Heart left ventricle (tissue), 13 donors: ENCODE measurements at regions not wholly inside any gene's neighbourhood (a gene's known extent, or its start where the extent isn't known, plus 50 kb on each side); places are given as distances from the start of the nearest gene placed in this dataset.

Source experiments
- CTCF ChIP-seq, 12 donors: fragments of 200-600 bp; sonication (generic) in 4 of 12; IDR thresholded peaks; one replicate each; pipeline versions ENCODE4 v1.5.0 to v1.8.0; 2018 to 2022; ENCODE audit warnings: antibody characterized with exemption in 12 of 12, mild to moderate bottlenecking in 5 of 12
- POLR2A ChIP-seq, 2 donors: fragments of 450-650 bp; IDR thresholded peaks; one replicate each; pipeline ENCODE4 v1.6.1; 2017; ENCODE audit warnings: antibody characterized with exemption in 2 of 2, mild to moderate bottlenecking in 2 of 2, moderate library complexity in 2 of 2
- donor health status: ischemic (EF 13 %, LVEDD 7.1; RV severe dilation, severe dysfunction).
- donor health status: DM: no; HTN: yes; CAD: no.
- donor health status: DM: no; HTN: no; CAD: no.
- donor health status: ischemic (EF 25% LVEDD 6.9; RV normal size, moderate dysfunction).
- donor health status: ischemic (EF 25% LVEDD 5.7; RV mildly dilated, moderate dysfunction).
- donor health status: ischemic (EF 35%, LVEDD 5.7; RV mildly dilated, moderate dysfunction).
- donor health status: nonischemic (EF 11% LVEDD 7.7; RV severe dilation, severe dysfunction).
- donor health status: DM: yes; HTN: yes; CAD: no.
- donor health status: PGD.
- donor health status: ischemic (EF 29% LVEDD 5.4; RV normal size, mild dysfunction).
- donor health status: nonischemic (EF 23%, LVEDD 6.1; RV moderate dilation, normal function).

GRCh38 chr3:194261581-194262063 lies 89.5 kb downstream of the CPN2 start:
- TF ChIP-seq CTCF (IDR thresholded peaks at IDR 0.05) (no peak), POLR2A (IDR thresholded peaks at IDR 0.05) (no peak)
